ENCODE measurements at regions not wholly inside any gene's neighbourhood (a gene's known extent, or its start where the extent isn't known, plus 50 kb on each side); places are given as distances from the start of the nearest gene placed in this dataset.
"Not testable (repeated sequence)": the region's sequence is repeated elsewhere in the genome, so short reads cannot be mapped to it uniquely, and the experiment has no call there.

GRCh38 chr9:74094766-74095165, 402.4 kb upstream of the RORB start:
- DNase-seq (ENCODE audit: low read depth), result no peak

- no peak for DNase-seq (ENCODE audit: low read depth)
Measured at GRCh38 chr9:74095925-74096324, 401.2 kb upstream of the RORB start.

- no peak for DNase-seq (ENCODE audit: low read depth)
Measured at GRCh38 chr9:74096420-74096819, 400.7 kb upstream of the RORB start.

- no peak for DNase-seq (ENCODE audit: low read depth)
Measured at GRCh38 chr9:74100042-74100441, 397.1 kb upstream of the RORB start.

- DNase-seq (ENCODE audit: low read depth), result not testable (repeated sequence)
Measured at GRCh38 chr9:74102148-74102547, 395.0 kb upstream of the RORB start.

GRCh38 chr9:74102702-74103101, 394.4 kb upstream of the RORB start:
- DNase-seq (ENCODE audit: low read depth), result no peak

- DNase-seq (ENCODE audit: low read depth), result no peak
Measured at GRCh38 chr9:74107692-74108091, 389.4 kb upstream of the RORB start.

- DNase-seq (ENCODE audit: low read depth), result no peak
Measured at GRCh38 chr9:74115976-74116375, 381.2 kb upstream of the RORB start.

- DNase-seq (ENCODE audit: low read depth), result no peak
Measured at GRCh38 chr9:74117151-74117550, 380.0 kb upstream of the RORB start.

- no peak for DNase-seq (ENCODE audit: low read depth)
Measured at GRCh38 chr9:74117731-74118130, 379.4 kb upstream of the RORB start.

GRCh38 chr9:74120061-74120460, 377.1 kb upstream of the RORB start:
- no peak for DNase-seq (ENCODE audit: low read depth)

GRCh38 chr9:74120470-74120869, 376.7 kb upstream of the RORB start:
- no peak for DNase-seq (ENCODE audit: low read depth)

- no peak for DNase-seq (ENCODE audit: low read depth)
Measured at GRCh38 chr9:74122216-74122615, 374.9 kb upstream of the RORB start.

GRCh38 chr9:74122661-74123060, 374.5 kb upstream of the RORB start:
- no peak for DNase-seq (ENCODE audit: low read depth)

GRCh38 chr9:74125941-74126340, 371.2 kb upstream of the RORB start:
- no peak for DNase-seq (ENCODE audit: low read depth)

- DNase-seq (ENCODE audit: low read depth), result no peak
Measured at GRCh38 chr9:74132986-74133385, 364.1 kb upstream of the RORB start.

GRCh38 chr9:74133921-74134320, 363.2 kb upstream of the RORB start:
- DNase-seq (ENCODE audit: low read depth), result no peak

- no peak for DNase-seq (ENCODE audit: low read depth)
Measured at GRCh38 chr9:74138182-74138581, 359.0 kb upstream of the RORB start.

GRCh38 chr9:74140141-74140540, 357.0 kb upstream of the RORB start:
- no peak for DNase-seq (ENCODE audit: low read depth)

GRCh38 chr9:74147906-74148305, 349.2 kb upstream of the RORB start:
- DNase-seq (ENCODE audit: low read depth), result no peak

- no peak for DNase-seq (ENCODE audit: low read depth)
Measured at GRCh38 chr9:74172874-74173273, 324.3 kb upstream of the RORB start.

- no peak for DNase-seq (ENCODE audit: low read depth)
Measured at GRCh38 chr9:74173284-74173683, 323.9 kb upstream of the RORB start.

GRCh38 chr9:74197771-74198170, 299.4 kb upstream of the RORB start:
- DNase-seq (ENCODE audit: low read depth), result not testable (repeated sequence)

GRCh38 chr9:74205056-74205455, 292.1 kb upstream of the RORB start:
- no peak for DNase-seq (ENCODE audit: low read depth)

GRCh38 chr9:74218385-74219063, 278.6 kb upstream of the RORB start:
- no peak for DNase-seq (ENCODE audit: low read depth)

Data from EH (cell line).